HCEC 1CT (cell line): ENCODE measurements at regions not wholly inside any gene's neighbourhood (a gene's known extent, or its start where the extent isn't known, plus 50 kb on each side); places are given as distances from the start of the nearest gene placed in this dataset.

Experiments used
- DNase-seq: peaks from one replicate; pipeline ENCODE4 v3.0.0-alpha.2; 2017

GRCh38 chr9:103803245-103803644 lies 290.9 kb upstream of the SMC2 start:
- no peak for DNase-seq

GRCh38 chr9:103804077-103804735 lies 289.9 kb upstream of the SMC2 start:
- DNase-seq, result peak; percentile 74

- DNase-seq, result no peak
These were observed 284.4 kb upstream of the SMC2 start for GRCh38 chr9:103809745-103810144.

DNA sequence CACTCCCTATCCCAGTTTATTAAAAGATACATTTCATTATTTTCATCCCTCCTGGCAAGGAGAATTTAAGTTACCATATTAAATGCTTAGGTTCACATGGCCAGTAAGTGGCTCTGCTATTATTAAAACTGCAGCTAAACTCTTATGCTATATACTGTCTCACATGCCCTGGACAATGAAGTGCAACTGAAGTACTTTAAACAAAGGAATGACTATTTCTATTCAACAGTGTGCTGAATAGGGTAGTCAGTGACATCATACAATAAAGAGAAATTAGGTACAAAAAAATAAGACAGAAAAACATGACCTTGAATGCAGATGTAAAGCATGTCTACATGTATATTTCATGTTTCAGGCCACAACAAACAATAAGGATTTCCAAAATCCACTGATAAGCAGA lies 282.6 kb upstream of the SMC2 start:
- DNase-seq, result no peak

DNA sequence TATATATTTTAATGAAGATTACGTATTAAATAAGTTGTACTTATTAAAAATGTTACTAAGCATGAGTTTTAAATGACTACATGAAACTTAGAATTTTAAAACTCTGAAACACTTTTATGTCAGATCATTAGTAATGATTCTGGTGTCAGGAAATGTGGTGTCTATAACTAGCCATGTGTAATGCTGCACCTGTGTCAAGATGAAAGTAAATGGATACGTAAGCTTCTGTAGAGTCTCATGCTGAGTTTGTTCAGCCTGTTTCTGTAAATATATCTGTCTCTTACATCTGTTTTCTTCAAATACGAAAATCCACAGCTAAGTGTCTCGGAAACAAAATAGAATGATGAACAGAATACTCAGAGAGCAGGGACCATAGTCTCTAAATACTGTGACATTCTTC lies 278.0 kb upstream of the SMC2 start:
- no peak for DNase-seq

GRCh38 chr9:103819936-103820335 lies 274.2 kb upstream of the SMC2 start:
- DNase-seq, result no peak

DNA sequence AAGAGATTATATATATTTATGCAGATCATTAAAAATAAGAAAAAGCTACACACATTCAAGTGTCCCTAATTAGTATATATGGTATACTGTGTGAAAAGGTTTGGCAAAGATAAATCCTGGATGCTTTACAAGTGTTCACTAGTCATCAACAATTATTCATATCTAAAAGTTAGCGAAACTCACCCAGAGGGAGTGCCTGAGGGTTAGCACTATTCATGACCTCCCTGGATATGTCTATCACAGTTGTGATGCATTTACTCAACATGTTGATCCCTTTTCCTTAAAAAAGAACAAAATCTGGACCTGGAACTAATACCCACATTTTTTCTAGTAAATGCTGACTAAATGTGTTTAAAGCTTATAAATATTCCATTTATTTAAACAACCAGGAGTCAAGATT lies 273.0 kb upstream of the SMC2 start:
- no peak for DNase-seq

GRCh38 chr9:103837940-103838339 lies 256.2 kb upstream of the SMC2 start:
- DNase-seq, result no peak

GRCh38 chr9:103839197-103839596 lies 254.9 kb upstream of the SMC2 start:
- DNase-seq, result no peak

- DNase-seq, result peak; percentile 30
These were observed 226.2 kb upstream of the SMC2 start for GRCh38 chr9:103867886-103868285.

DNA sequence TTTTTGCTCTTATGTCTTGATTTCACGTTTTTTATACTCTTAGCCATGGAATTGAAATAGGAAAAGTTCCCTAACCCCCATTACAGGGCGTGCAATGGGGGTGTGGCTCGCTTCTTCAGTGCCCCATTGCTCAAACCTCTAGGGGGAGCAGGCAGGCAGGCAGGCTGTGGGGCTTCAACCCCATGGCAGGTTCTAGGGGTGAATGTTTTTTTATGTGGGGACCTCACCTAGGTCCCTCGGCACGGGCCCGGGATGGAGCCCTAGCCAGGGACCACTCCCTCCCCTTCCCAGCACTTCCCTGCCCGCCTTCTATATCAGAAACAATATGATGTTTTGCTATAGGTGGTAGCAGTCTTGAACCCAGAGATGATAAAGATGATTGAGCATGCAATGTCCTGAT lies 221.3 kb upstream of the SMC2 start:
- no peak for DNase-seq

DNA sequence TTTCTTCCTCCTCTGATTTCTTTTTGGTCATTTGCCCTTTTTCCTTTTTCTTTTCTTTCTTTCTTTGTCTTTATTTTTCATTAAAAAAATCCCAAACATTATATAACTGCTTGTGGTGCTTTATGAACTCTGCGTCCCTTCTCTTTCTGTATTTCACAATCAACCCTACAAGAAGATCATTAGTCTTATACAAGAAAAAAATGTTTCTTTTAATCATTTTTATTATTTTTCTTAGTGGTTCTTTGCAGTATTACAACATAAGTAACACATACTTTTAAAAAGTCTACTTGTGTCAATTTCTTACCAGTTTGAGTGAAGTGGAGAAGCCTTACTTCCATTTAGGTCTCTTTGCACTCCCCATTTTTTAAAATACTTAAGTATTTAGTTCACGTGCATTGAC lies 212.7 kb upstream of the SMC2 start:
- DNase-seq, result no peak

GRCh38 chr9:103889989-103890388 lies 204.1 kb upstream of the SMC2 start:
- no peak for DNase-seq

GRCh38 chr9:103894184-103894583 lies 199.9 kb upstream of the SMC2 start:
- DNase-seq, result no peak

- no peak for DNase-seq
These were observed 195.6 kb upstream of the SMC2 start for GRCh38 chr9:103898550-103898949.

GRCh38 chr9:103899866-103900265 lies 194.2 kb upstream of the SMC2 start:
- DNase-seq, result no peak

- DNase-seq, result no peak
These were observed 193.6 kb upstream of the SMC2 start for GRCh38 chr9:103900466-103900865.

GRCh38 chr9:103902263-103902662 lies 191.8 kb upstream of the SMC2 start:
- no peak for DNase-seq

GRCh38 chr9:103904242-103904641 lies 189.9 kb upstream of the SMC2 start:
- no peak for DNase-seq

GRCh38 chr9:103913899-103914298 lies 180.2 kb upstream of the SMC2 start:
- no peak for DNase-seq

DNA sequence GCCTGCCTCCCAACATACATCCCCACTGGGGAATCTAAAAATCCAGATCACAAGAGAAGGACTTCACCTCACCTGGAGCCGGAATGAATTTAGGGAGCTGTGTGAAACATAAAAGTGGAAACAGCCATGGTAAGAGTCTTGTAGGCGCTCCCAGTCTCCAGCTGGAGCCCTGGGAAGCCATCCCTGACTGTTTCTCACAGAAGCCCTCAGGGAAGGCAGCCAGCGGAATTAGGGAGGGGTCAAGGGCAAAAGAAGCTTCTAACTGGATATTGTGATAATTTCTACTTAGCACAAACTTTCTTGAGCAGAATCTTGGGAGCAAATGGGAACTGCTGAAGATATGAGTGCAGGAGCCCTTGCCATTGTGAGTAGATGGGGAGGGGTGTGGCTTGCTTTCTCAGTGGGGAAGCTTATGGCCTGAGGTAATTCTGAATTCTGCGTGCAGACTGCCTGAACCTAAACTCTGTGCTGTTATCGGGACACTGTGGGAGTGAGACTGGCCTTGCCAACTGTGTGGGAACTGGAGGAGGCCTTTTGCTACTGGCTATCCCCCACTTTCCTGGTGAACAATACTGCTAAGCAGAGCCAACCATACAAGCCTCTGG lies 174.4 kb upstream of the SMC2 start:
- no peak for DNase-seq

DNA sequence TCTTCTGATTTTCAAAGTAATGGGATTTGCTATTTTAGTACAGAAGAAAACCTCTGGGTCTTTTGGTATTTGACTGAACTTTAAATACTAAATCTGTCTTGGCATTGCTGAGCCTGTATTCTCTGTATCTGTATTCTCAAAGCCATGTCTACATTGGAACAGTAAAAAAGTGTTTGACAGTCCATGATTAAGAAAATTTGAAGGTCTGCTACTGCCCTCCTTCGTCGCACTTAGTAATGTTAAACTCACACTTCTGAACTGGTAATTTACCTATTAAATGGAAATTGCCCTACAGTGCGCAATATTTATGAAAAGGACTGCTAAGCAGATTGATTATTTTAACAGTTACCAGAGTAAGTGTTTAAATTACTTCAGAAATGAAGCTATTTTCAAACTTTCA lies 165.7 kb upstream of the SMC2 start:
- DNase-seq, result peak; percentile 30

DNA sequence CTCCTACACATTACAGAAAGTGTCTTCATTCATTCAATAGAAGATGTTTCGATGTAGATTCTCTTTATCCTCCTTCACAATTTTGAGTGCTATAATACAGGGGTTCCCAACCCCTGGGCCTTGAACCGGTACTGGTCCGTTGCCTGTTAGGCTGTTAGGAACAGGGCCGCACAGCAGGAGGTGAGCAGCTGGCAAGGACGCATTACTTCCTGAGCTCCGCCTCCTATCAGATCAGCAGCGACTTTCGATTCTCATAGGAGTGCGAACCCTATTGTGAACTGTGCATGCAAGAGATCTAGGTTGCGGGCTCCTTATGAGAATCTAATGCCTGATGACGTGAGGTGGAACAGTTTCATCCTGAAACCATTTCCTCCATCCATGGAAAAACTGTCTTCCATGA lies 153.0 kb upstream of the SMC2 start:
- no peak for DNase-seq

- no peak for DNase-seq
These were observed 151.9 kb upstream of the SMC2 start for GRCh38 chr9:103942200-103942599.

DNA sequence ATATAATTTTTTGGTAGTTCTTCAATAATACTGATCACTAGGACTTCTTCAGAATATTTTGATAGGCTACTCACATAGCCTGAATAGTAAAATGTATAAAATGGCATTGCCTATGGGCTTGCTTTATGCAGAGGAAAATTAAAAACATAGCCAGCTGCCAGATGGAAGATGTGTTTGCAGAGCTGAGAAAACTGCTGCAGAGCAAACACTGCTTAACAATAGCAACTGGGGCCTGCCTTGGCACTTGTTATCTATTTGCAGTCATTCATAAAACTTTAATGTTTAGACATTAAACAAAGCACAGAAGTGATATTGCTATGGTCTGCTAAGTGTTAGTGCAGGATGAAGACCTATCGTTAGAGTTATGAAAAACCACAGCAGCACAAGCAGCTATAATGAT lies 151.5 kb upstream of the SMC2 start:
- no peak for DNase-seq
